IPS-11a (cell line): ENCODE measurements at regions not wholly inside any gene's neighbourhood (a gene's known extent, or its start where the extent isn't known, plus 50 kb on each side); places are given as distances from the start of the nearest gene placed in this dataset.

Source experiments
- H3K4me3 ChIP-seq: one replicate; pipeline ENCODE4 v1.5.1; 2013; ENCODE audit warnings: low read depth, low read length, control low read depth

DNA sequence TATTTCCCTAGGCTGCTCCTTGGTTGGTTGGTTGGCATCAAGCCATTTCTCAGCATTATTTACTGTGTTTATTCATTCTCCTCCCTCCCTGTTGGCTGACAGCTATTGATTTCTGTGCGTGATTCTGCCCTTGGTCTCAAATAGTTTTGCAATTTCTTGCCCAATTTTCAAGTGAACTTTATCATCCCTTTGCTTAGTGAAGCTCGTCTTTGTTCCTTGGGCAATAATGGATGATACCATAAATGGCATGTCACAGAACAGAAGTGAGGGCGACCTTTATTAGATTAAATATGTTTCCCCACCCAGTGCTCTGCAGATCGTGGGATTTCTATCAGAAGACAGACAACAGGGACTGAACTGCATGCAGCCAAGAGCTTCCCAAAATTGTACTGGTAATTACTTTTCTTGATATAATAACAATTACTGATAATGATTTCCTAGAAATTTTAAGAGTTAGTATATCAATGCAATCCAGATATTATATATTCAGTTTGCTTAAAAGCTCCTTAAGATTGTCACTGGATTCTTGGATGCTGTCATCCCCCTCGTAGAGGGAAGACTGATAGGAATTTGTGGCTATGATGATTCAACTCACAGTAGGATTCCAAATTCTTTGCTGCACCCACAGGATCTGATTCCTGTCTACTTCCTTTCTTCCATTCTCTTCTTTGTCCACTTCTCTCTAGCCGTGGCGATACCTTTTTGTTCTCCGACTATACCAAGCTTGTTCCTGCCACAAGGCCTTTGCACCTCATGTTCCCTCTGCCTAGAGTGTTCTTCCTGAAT, 122.1 kb upstream of the KAZN start:
- no peak overlapping the region for H3K4me3 ChIP-seq

DNA sequence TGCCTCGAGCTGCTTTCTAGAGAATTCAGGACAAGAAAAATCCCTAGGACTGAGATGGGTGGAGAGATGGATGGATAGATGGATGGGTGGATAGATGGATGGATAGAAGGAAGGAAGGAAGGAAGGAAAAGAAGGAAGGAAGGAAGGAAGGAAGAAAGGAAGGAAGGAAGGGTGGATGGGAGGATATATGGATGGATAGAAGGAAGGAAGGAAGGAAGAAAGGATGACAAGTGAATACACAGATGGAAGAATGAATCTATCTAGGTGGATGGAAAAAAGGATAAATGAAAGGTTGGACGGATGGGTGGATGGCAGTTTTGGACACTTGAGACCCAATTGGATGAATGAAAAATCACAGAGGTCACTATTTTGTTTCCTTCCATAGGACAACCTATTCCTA, 120.4 kb upstream of the KAZN start:
- H3K4me3 ChIP-seq = no peak overlapping the region

- H3K4me3 ChIP-seq = no peak overlapping the region
Measured at GRCh38 chr1:14479865-14480264, 118.6 kb upstream of the KAZN start.

DNA sequence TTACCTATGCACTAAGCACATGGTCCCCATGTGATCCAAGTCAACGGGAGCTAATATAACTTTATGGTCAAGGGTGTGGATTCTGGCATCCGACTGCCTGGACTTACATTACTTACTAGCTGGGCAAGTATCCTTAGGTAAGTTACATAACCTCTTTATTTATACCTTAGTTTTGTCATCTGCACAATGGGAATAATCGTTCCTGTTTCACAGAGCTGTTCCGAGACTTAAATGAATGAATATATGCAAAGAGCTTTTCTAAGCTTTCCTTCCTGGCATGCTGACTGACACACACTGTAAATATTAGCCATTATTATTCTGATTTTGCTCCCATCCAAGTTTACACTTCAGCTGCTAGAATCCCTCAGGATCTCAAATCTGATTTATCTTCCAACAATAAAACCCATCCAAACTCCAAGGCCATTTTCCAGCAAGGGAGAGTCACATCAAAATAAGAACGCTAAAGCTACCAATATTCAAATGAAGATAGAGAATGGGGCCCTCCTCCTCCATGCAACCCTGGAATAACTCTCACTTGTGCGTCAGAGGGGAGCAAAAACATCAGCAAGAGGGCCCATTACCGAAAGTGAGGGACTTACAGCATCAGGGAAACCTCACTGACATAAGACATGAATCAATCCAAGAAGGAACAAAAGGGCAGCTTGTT, 115.6 kb upstream of the KAZN start:
- H3K4me3 ChIP-seq = no peak overlapping the region

- H3K4me3 ChIP-seq = no peak overlapping the region
Measured at GRCh38 chr1:14485285-14485684, 113.2 kb upstream of the KAZN start.

- no peak overlapping the region for H3K4me3 ChIP-seq
Measured at GRCh38 chr1:14486401-14487201, 111.9 kb upstream of the KAZN start.

GRCh38 chr1:14487671-14488070, 110.8 kb upstream of the KAZN start:
- H3K4me3 ChIP-seq = no peak overlapping the region

- H3K4me3 ChIP-seq = no peak overlapping the region
Measured at GRCh38 chr1:14494911-14495310, 103.6 kb upstream of the KAZN start.

DNA sequence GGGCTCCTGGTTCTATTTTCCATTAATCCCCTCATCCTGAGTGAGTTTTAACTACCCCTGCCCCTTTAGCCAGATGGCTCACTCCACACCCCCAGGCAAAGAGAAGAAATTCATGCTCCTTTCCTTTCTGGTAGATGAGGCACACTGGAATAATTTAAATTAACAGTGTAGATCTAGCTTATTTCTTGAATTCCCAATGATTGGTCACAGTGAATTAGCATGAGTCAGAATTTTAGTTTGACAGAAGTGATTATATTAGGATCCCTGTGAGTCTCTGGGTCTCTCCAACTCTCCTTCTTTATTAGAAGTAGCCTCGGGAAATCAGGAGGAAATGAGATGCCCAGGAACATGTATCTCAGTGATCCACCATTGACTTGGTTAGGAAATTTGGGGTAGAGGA, 103.1 kb upstream of the KAZN start:
- no peak overlapping the region for H3K4me3 ChIP-seq

DNA sequence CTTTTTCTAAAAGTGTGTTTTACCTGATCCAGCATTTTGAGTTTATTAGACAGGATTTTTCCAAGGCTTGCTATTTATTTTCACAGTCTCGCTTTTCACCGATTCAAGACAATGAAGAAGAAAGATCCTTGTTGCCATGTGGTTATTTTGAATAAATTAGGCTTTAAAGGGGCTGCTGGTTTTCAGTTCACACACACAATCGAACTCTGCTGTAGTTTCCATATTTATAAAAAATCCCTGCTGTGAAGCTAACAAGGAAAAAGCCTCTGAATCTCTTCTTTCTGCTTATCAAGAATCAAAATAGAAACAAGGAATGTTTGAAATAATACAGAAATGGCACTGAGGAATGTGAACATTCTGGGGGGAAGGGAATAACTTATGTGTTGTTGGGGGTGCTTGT, 102.5 kb upstream of the KAZN start:
- H3K4me3 ChIP-seq = no peak overlapping the region

GRCh38 chr1:14498839-14499238, 99.6 kb upstream of the KAZN start:
- no peak overlapping the region for H3K4me3 ChIP-seq

GRCh38 chr1:14499312-14500040, 99.0 kb upstream of the KAZN start:
- no peak overlapping the region for H3K4me3 ChIP-seq

- H3K4me3 ChIP-seq = no peak overlapping the region
Measured at GRCh38 chr1:14500041-14500440, 98.4 kb upstream of the KAZN start.

GRCh38 chr1:14500912-14501311, 97.6 kb upstream of the KAZN start:
- H3K4me3 ChIP-seq = no peak overlapping the region

DNA sequence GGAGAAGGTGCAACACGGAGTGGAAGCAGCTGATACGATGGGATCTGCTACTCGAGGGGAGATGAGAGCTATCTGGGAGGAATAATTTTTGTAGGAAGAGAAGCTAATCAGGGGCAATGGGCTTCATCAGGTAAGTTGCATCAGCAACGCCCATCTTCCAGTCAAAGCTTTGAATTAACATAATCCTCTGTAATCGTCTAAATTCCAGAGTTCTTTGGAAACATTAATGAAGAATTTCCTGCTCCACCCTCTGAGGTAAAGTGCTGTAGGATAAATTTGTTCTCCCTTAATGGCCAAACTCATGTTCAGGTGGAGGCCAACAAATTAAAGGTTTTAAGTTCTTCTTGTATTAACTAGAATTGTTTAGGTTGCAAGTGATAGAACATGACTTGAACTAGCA, 94.0 kb upstream of the KAZN start:
- H3K4me3 ChIP-seq = no peak overlapping the region

GRCh38 chr1:14506471-14507255, 91.8 kb upstream of the KAZN start:
- no peak overlapping the region for H3K4me3 ChIP-seq

- H3K4me3 ChIP-seq = no peak overlapping the region
Measured at GRCh38 chr1:14507262-14507661, 91.2 kb upstream of the KAZN start.

- H3K4me3 ChIP-seq = no peak overlapping the region
Measured at GRCh38 chr1:14508613-14509012, 89.9 kb upstream of the KAZN start.

- no peak overlapping the region for H3K4me3 ChIP-seq
Measured at GRCh38 chr1:14511166-14511680, 87.3 kb upstream of the KAZN start.
